NCI-H2227 (cell line): ENCODE measurements at regions not wholly inside any gene's neighbourhood (a gene's known extent, or its start where the extent isn't known, plus 50 kb on each side); places are given as distances from the start of the nearest gene placed in this dataset.

ENCODE experiments used
- DNase-seq: peaks from one replicate; lab custom pipeline; 2025; ENCODE audit not compliant: unreplicated experiment; lab: John Stamatoyannopoulos, UW

DNA sequence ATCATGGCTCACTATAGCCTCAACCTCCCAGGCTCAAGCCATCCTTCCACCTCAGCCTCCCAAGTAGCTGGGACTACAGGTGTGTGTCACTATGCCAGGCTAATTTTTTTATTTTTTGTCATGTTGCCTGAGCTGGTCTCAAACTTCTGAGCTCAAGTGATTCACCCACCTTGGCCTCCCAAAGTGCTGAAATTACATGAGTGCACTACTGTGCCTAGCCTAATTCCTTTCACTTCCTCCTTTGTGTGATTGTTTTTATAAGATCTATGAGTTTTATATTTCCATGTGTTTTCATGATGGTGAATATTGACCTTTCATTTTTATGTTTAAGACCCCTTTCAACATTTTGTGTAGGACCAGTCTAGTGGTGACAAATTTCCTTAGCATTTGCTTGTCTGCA lies 55.2 kb upstream of the IL12B start:
- no peak for DNase-seq

GRCh38 chr5:159386028-159386711 lies 55.9 kb upstream of the IL12B start:
- no peak for DNase-seq

- DNase-seq, result no peak
Measured at GRCh38 chr5:159392871-159393270, 62.6 kb upstream of the IL12B start.

DNA sequence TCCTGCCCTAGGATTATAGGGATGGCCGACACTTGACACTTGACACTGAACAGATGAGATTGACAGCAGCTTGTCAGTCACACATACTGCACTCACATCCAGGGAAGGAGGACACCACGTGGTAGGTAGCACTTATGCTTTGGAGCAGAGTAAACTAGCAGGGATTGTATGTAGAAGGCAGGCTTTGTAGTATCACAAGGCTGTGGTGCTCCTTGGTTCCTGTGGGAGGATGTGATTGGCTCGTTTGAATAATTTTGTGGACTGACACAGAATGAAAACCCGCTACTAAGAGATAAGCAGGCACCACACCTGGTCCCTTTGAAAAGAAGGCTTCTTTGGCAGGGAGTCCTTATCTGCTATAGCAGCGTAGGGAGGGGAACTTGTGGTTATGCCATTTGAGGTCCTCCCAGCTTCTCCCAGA lies 63.6 kb upstream of the IL12B start:
- DNase-seq, result no peak

GRCh38 chr5:159395202-159395601 lies 64.9 kb upstream of the IL12B start:
- no peak for DNase-seq

DNA sequence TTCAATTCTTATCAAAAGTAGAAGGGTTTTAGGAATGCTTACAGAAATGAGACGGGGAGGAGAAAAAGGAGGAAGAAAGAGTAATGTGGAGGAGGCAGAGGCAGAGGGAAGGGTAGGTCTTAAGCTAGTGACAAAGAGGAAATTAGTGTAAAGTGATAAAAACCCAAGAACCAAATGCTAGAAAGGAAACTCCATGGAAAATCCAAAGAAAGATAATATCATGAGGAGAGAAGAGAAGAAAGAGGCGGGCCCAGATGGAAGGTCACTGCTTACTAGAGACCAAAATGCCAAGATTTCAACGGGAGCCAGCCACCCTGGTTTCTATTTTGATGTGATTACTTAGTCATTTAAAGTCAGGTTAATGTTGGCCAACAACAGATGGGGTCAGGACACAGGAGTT lies 68.6 kb upstream of the IL12B start:
- DNase-seq, result no peak

DNA sequence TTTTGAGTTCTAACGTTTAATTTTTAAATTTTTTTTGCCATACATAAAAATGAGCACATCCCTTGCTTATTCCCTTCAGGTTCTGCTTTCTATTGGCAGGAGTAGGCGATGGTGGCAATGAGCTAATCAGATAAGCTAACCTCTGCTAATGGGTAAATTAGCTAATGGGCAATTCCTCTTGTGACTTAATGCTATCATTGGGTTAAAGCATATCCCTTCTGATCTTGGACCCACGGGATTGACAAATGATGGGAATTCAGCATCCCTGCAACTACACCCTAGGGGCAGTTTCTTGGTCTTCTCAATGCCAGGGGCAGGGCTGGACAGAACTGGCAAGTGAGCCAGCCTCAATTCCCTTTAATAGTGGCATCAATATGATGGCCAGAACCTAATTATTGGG lies 70.2 kb upstream of the IL12B start:
- no peak for DNase-seq

DNA sequence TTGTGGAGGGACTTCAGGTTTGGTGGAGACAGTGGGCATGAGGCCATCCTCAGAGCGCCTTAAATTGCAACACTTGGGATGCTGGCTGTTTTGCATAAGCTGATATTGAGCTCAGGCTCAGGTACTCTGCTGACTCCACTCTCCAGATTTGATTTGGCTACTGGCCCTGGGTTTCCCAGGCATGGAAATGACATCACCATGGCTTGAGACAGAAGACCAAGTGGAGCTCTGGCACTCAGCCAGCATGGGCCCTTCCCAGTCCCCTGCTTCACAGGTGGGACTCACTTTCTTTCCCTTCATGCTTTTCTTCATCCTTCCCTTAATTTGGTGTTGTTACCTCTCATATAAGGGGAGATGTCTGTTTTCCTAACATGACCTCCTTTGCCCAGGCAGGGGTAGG lies 72.0 kb upstream of the IL12B start:
- no peak for DNase-seq

DNA sequence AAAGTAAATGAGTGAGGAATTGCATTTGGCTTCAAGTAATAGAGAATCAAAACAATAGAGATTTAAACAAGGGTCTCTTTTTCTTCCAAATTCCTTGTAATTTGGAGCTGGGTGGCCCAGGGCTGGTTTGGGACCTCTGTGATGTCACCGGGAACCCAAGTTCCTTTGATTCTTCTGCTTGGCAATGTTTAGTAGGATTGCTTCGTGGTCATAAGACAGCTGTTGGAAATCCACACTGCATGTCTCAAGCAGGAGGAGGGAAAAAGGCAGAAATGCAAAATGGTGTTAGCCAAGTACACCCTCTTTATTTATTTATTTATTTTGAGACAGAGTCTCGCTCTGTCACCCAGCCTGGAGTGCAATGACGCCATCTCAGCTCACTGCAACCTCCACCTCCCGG lies 72.6 kb upstream of the IL12B start:
- no peak for DNase-seq

- DNase-seq, result no peak
Measured at GRCh38 chr5:159403906-159404681, 73.8 kb upstream of the IL12B start.

GRCh38 chr5:159405611-159406031 lies 75.3 kb upstream of the IL12B start:
- no peak for DNase-seq

DNA sequence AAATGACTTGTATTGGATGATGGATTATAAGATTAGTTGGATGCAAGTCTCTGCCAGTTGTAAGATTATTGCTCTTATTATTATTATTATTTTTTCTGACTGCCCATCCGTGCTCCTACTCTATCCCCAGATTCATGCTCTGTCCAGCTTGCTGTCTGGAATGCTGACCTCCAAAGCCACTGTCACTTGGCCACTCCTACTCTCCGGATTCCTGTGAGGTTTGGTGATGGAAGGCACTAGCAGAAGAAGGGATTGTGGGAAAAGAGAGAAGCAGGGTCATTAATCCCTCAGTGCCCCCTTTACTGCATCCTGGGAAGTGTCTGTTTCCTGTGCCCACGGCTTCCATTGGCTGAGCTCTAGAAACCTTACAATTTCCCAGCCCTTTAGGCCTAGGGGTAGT lies 76.3 kb upstream of the IL12B start:
- DNase-seq, result no peak

DNA sequence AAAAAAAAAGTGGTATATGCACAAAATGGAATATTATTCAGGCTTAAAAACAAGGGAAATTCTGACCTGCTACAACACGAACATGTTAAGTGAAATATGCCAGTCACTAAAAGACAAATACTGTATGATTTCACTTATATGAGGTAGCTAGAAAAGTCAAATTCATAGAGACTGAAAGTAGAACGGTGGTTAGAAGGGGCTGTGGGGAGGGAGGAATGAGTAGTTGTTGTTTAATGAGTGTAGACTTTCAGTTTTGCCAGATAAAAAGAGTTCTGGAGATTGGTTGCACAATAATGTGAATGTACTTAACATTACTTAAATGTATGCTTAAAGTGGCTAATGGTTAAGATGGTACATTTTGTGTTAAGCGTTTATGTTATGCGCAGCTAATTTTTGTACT lies 79.5 kb upstream of the IL12B start:
- DNase-seq, result no peak

- DNase-seq, result no peak
Measured at GRCh38 chr5:159410480-159410879, 80.2 kb upstream of the IL12B start.

GRCh38 chr5:159411115-159411514 lies 80.8 kb upstream of the IL12B start:
- DNase-seq, result no peak

GRCh38 chr5:159412284-159413046 lies 82.2 kb upstream of the IL12B start:
- no peak for DNase-seq

- DNase-seq, result no peak
Measured at GRCh38 chr5:159414021-159414420, 83.7 kb upstream of the IL12B start.

- DNase-seq, result no peak
Measured at GRCh38 chr5:159415301-159415937, 85.1 kb upstream of the IL12B start.

DNA sequence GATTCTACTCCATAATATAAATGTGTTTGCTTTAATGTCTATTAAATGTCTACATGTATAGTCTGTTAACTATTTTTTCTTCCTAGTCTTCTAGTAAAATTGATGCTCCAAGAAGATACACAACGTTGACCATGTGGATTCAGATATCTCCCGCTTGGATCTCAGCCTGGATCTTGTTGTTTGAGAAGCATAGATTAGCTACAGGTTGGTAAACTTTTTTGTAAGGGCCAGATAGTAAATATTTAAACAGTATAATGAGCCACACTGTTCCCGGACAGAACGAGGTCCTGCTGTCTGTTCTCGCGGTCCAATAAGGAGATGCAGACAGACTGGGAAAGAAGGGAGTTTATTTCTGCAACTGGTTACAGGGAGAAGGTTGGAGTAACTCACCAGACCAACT lies 86.2 kb upstream of the IL12B start:
- DNase-seq, result no peak

DNA sequence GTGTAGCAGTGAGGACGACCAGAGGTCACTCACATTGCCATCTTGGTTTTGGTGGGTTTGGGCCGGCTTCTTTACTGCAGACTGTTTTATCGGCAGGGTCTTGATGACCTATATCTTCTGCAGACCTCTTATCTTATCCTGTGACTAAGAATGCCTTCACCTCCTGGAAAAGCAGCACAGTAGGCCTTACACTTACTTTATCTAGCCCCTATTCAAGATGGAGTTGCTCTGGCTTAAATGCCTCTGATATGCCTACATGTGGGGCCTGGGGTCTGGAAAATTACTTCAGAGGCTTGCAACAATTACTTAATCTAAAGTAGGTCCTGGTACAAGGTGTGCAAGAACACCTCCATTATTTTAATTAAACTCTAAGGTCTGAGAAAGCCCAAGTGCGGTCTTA lies 86.9 kb upstream of the IL12B start:
- DNase-seq, result no peak

DNA sequence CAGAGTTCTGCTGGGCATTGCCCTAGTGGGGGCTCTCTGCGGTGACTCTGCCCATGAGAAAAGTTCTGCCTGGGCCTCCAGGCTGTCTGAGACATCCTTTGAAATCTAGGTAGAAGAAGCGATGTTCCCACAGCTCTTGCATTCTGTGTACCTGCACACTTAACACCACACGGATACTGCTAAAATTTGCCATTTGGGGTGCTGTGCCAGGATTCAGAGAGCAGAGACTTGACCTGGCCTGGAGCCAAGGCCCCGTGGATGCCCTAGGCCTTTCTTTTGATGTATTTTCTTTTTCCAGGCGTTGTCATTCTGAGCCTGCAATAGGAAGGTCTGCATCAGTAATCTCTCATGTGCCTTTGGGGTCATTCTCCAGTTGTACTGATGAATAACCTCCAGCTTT lies 89.3 kb upstream of the IL12B start:
- DNase-seq, result no peak

GRCh38 chr5:159420940-159421339 lies 90.7 kb upstream of the IL12B start:
- DNase-seq, result no peak
